HCT116 (cell line): ENCODE measurements at regions not wholly inside any gene's neighbourhood (a gene's known extent, or its start where the extent isn't known, plus 50 kb on each side); places are given as distances from the start of the nearest gene placed in this dataset.

Experiments
- ATAC-seq: fragments of 200-7000 bp; cut with Tn5 transposase; 2 replicates; pipeline ENCODE4 v1.9.1; 2020; ENCODE audit warnings: mild to moderate bottlenecking, moderate library complexity
- BruUV-seq: library from RNA; stranded (reverse); fragments of 400-500 nt; replicated peaks from 2 replicates; lab custom pipeline; 2021; lab: Mats Ljungman, UMichigan
- CTCF ChIA-PET: fragments of 300-600 bp; sonication (Branson Sonifier 250); formaldehyde crosslinking; loops from one replicate; lab custom pipeline; 2021; ENCODE audit warnings: antibody characterized with exemption; lab: Charles Lee
- POLR2A ChIA-PET: fragments of 300-600, 350-600 bp; sonication (Branson Sonifier 250); formaldehyde crosslinking; loops from one replicate; lab custom pipeline; 2021; ENCODE audit warnings: antibody characterized with exemption; lab: Charles Lee
- RAD21 ChIA-PET, 2 experiments: fragments of 300-600 bp; sonication (Branson Sonifier 250); formaldehyde crosslinking; loops; one replicate each; lab custom pipeline; 2023; ENCODE audit warnings: low total read pairs in 2 of 2; ENCODE audit not compliant: uncharacterized antibody in 2 of 2, unreplicated experiment in 2 of 2, low non-redundant PET in 1 of 2; lab: Charles Lee
- DNase-seq: peaks from one replicate; pipeline ENCODE4 v3.0.0-alpha.2; 2010; ENCODE audit warnings: low read depth, low spot score
- H2AFZ ChIP-seq: fragments of 200-600 bp; shearing (Covaris generic), sonication (generic); 2 replicates; pipeline ENCODE4 v1.6.1; 2017; ENCODE audit warnings: low read depth, mixed run types, mixed read lengths, antibody characterized with exemption, low read length; ENCODE audit not compliant: poor library complexity, severe bottlenecking
- H3K27ac ChIP-seq: 2 replicates; pipeline ENCODE4 v1.5.1; 2012; ENCODE audit warnings: low read depth, low read length
- H3K27me3 ChIP-seq: fragments of 200-600 bp; sonication (generic); 2 replicates; pipeline ENCODE4 v1.6.1; 2016; ENCODE audit warnings: mixed run types, low read length, mixed read lengths; ENCODE audit not compliant: insufficient read depth
- H3K36me3 ChIP-seq, 2 experiments: fragments of 200-500 bp in 1 of 2; fragments of 200-600 bp in 1 of 2; sonication (Bioruptor generic) in 1 of 2; sonication (generic) in 1 of 2; 2 replicates each; pipeline versions ENCODE4 v1.5.1 to v1.6.1; 2014 to 2016; ENCODE audit warnings: low read length in 2 of 2, inconsistent platforms in 1 of 2, mixed read lengths in 1 of 2, mixed run types in 1 of 2; ENCODE audit not compliant: insufficient read depth in 2 of 2, control insufficient read depth in 1 of 2
- H3K4me1 ChIP-seq, 2 experiments: fragments of 200-600 bp in 1 of 2; sonication (generic) in 1 of 2; 2 replicates each; pipeline versions ENCODE4 v1.5.1 to v1.6.1; 2012 to 2017; ENCODE audit warnings: low read length in 2 of 2, inconsistent platforms in 1 of 2, mild to moderate bottlenecking in 1 of 2, mixed read lengths in 1 of 2, mixed run types in 1 of 2, moderate library complexity in 1 of 2; ENCODE audit not compliant: insufficient read depth in 2 of 2, control insufficient read depth in 1 of 2
- H3K4me2 ChIP-seq: fragments of 200-600 bp; sonication (generic); 2 replicates; pipeline ENCODE4 v1.6.1; 2017; ENCODE audit warnings: mixed run types, low read length, mixed read lengths
- H3K4me3 ChIP-seq, 2 experiments: fragments of 200-600 bp in 1 of 2; sonication (generic) in 1 of 2; replicated peaks in 1 of 2; 2 replicates each; pipeline ENCODE4 v1.5.1; 2011 to 2016; ENCODE audit warnings: low read length in 2 of 2, control low read depth in 1 of 2, low read depth in 1 of 2, mild to moderate bottlenecking in 1 of 2, mixed read lengths in 1 of 2, mixed run types in 1 of 2
- H3K79me2 ChIP-seq: fragments of 200-600 bp; sonication (generic); 2 replicates; pipeline ENCODE4 v1.6.1; 2017; ENCODE audit warnings: mild to moderate bottlenecking, mixed run types, low read length, moderate library complexity, mixed read lengths; ENCODE audit not compliant: insufficient read depth
- H3K9ac ChIP-seq: fragments of 200-600 bp; sonication (generic); 2 replicates; pipeline ENCODE4 v1.6.1; 2016; ENCODE audit warnings: low read length, mixed read lengths
- H3K9me2 ChIP-seq: fragments of 200-600 bp; sonication (generic), shearing (Covaris generic); 2 replicates; pipeline ENCODE4 v1.6.1; 2017; ENCODE audit warnings: mixed run types, mild to moderate bottlenecking, moderate library complexity; ENCODE audit not compliant: insufficient read depth
- H3K9me3 ChIP-seq, 2 experiments: fragments of 200-500 bp in 1 of 2; fragments of 200-600 bp in 1 of 2; sonication (Bioruptor generic) in 1 of 2; sonication (generic) in 1 of 2; 2 replicates each; pipeline ENCODE4 v1.6.1; 2014 to 2017; ENCODE audit warnings: low read length in 2 of 2, mixed read lengths in 2 of 2, inconsistent platforms in 1 of 2, low read depth in 1 of 2, mild to moderate bottlenecking in 1 of 2, mixed run types in 1 of 2, moderate library complexity in 1 of 2; ENCODE audit not compliant: control insufficient read depth in 1 of 2, insufficient read depth in 1 of 2
- H4K20me1 ChIP-seq: fragments of 200-600 bp; sonication (generic), shearing (Covaris generic); 2 replicates; pipeline ENCODE4 v1.6.1; 2017; ENCODE audit warnings: mixed run types, mild to moderate bottlenecking, moderate library complexity; ENCODE audit not compliant: insufficient read depth
- FOSL1 ChIP-seq: IDR thresholded peaks from 2 replicates; pipeline ENCODE4 v1.6.1; 2012; ENCODE audit warnings: low read depth
- REST ChIP-seq: IDR thresholded peaks from 2 replicates; pipeline ENCODE4 v1.6.1; 2012; ENCODE audit warnings: low read depth
- intact Hi-C: fragments of 100-400 bp; cut with micrococcal nuclease; formaldehyde crosslinking; loops from 2 replicates; pipeline ENCODE4 v1.10.0; 2022

- POLR2A ChIA-PET: no interaction called here
- RAD21 ChIA-PET: no interaction called here
- Histone ChIP-seq H3K27me3 (no peaks in the 10 kb centered on the region), H3K9me2 (no peaks in the 10 kb centered on the region), H3K79me2 (no peaks in the 10 kb centered on the region), H3K36me3 (no peaks in the 10 kb centered on the region), H3K4me3 (no peak overlapping the region)
- no peak for DNase-seq
- BruUV-seq: no TSS peak
- CTCF ChIA-PET: no interaction called here
- TF ChIP-seq FOSL1 (no peak), REST (no peak)
- TF ChIP-seq, all 23 proteins: peak for 0
- no peak for ATAC-seq
- no peak overlapping the region for H3K27ac ChIP-seq
- H2AFZ ChIP-seq: no peak overlapping the region
- intact Hi-C loops: no loop called here
- no peaks in the 10 kb centered on the region for H4K20me1 ChIP-seq
- no peak overlapping the region for H3K9ac ChIP-seq
- H3K4me2 ChIP-seq: no peak overlapping the region
- H3K9me3 ChIP-seq: no peaks in the 10 kb centered on the region
- H3K4me1 ChIP-seq: no peaks in the 10 kb centered on the region
These were observed 177.3 kb downstream of the DERA start for GRCh38 chr12:16088421-16088820.
